GM21515 (cell line): ENCODE measurements at regions not wholly inside any gene's neighbourhood (a gene's known extent, or its start where the extent isn't known, plus 50 kb on each side); places are given as distances from the start of the nearest gene placed in this dataset.
"Not testable (repeated sequence)": the region's sequence is repeated elsewhere in the genome, so short reads cannot be mapped to it uniquely, and the experiment has no call there.

Experiments used
- ATAC-seq: cut with Tn5 transposase; IDR thresholded peaks from one replicate; pipeline ENCODE4 v1.9.1; 2021; ENCODE audit not compliant: unreplicated experiment

DNA sequence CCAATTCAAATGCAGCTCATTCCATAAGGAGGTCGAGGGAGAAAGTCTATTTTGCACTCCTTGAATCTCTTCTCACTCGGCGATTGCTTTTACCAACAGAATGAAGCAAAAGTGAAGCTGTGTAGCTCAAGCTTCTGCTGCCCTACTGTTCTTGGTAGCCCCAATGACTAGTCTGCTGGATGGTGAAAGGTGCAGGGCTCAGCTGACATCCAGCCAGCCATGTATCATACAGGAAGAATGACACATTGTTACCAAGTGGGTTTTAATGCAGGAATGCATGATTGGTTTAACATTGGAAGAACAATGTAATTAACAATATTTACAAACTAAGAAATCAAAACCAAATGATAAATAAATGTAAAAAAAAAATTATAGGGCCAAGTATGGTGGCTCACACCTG lies 286.2 kb upstream of the HSFY2 start:
- ATAC-seq: no peak

GRCh38 chrY:19058831-19059370 lies 285.4 kb upstream of the HSFY2 start:
- no peak for ATAC-seq

- no peak for ATAC-seq
These were observed 282.6 kb upstream of the HSFY2 start for GRCh38 chrY:19056138-19056469.

DNA sequence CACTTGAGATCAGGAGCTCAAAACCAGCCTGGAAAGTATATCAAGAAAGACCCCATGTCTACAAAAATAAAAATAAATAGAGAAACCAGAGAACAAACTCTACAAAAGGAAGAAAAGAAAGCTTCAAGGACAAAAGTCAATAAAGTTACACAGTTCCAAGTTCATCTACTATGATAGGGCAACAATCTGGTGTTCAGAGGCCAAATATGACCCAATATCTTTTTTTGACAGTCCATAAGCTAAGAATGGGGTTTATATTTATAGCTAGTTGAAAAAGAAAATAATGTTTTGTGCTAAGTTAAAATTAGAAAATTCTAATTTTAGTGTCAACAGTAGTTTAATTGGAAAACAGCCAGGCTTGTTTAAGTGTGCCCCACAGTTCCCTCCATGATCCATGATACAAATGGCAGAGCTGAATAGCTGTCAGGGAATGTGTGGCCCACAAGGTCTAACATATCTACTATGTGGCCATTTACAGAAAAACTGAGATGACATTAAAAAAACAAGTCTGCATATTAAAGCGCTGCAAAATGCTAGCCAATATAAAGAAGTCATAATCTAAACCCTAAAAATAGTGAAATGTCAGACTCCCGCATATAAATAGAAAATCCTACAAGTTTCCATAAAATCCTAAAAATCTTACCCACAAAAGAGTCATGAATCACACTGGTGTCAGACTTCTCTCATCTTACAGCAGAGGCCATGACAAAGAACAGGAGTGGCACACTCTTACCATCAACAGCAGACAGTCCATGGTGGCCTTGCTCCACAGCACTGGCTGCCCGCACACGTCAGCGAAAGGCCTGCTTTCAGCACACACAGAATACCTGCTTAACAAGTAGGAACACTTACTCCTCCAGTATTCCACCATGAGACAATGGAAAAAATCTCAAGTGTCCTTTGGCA lies 281.9 kb upstream of the HSFY2 start:
- ATAC-seq: no peak

DNA sequence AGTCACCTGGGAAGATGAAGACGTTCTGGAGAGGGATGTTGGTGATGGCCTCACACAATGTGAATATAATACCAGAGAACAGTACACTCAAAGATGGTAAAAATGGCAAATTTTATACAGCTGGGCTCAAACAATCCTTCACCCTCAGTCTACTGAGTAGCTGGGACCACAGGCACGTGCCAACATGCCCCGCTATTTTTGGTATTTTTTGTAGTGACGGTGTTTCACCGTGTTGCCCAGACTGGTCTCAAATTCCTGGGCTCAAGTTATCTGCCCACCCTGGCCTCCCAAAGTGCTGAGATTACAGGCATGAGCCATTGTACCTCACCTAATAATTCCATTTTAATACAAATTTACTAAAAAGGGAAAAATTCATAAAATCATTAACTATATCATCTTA lies 280.3 kb upstream of the HSFY2 start:
- no peak for ATAC-seq

DNA sequence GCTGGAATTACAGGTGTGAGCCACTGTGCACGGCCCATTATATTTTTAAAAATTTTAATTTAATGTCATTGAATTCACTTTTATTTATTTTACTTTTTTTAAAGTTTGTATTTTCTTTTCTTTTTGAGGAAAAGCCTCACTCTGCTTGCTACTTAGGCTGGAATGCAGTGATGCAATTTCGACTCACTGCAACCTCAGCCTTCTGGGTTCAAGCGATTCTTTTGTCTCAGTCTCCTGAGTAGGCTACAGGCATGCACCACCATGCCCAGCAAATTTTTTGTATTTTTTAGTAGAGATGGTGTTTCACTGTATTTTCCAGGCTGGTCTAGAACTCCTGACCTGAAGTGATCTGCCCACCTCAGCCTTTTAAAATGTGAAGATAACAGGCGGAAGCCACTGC lies 277.5 kb upstream of the HSFY2 start:
- no peak for ATAC-seq

DNA sequence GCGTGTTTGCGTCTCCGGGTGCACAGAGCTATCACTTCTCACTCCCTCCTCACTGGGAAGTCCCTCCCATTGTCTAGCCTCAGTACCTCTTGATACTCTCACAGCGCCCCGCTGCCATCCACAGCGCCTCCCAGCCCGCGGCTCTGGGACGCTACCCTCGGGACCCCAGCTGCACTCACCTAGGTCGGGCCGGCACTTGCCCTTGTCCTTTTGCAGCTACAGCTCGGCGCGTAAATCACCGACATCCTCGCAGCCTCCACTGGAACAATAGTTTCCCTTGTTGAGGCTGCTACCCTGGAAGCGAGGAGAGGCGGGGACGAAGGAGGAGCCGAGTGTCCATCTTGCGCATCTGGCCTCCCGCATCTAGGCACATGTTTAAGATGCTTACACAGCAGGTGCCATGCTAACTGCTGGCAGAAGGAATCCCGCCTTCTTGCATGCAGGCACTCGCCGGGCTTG lies 269.5 kb upstream of the HSFY2 start:
- no peak for ATAC-seq

DNA sequence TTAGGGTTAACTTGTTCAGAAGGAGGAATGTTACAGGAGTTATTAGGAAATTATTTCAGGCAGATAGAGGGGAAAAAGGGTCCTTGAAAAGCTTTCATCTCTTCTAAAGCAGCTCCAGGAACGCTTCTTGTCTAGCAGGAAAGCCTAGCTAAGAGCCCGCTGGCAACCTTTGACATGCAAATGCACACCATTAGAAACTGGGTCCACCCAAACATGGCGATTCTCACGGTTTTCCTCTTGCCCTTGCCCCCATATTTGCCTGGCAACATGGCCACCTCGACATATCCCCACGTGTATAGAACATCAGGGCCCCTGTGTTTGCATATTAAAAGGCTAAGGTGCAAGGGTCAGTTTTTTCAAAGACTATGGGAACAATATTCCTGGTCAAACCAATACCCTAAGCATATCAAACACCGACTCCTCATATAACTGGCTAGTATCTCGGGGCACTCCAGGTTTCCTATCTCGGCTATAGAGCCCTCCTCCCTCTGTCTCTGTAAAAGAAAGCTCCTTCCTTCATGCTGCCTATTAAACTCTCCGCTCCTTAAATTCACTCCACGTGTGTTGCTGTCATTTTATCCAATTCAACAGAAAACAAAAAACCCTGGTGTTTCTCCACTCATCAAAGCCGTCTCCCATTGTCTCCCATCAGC lies 268.9 kb upstream of the HSFY2 start:
- no peak for ATAC-seq

DNA sequence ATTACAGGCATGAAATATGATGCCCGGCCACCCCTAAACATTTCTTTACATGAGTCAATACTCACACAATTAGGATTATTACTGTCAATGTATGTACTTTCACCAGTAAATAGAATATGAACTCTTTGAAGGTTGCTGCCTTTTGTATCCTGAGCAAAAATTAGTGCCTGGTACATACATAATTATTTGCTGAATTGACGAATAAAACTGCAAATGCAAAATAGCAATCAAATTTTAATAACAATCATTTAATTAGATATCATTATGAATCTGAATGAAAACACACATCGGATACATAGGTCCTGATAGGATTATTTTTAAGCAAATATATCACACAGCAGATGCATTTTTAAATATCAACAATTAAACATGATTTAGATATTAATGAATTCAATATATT lies 253.1 kb upstream of the HSFY2 start:
- no peak for ATAC-seq

GRCh38 chrY:19023934-19024333 lies 250.4 kb upstream of the HSFY2 start:
- no peak for ATAC-seq

GRCh38 chrY:19020193-19020592 lies 246.7 kb upstream of the HSFY2 start:
- ATAC-seq: no peak

GRCh38 chrY:19016990-19017389 lies 243.5 kb upstream of the HSFY2 start:
- ATAC-seq: no peak

- no peak for ATAC-seq
These were observed 242.3 kb upstream of the HSFY2 start for GRCh38 chrY:19015854-19016253.

GRCh38 chrY:19015213-19015612 lies 241.7 kb upstream of the HSFY2 start:
- ATAC-seq: no peak

- no peak for ATAC-seq
These were observed 239.4 kb upstream of the HSFY2 start for GRCh38 chrY:19012985-19013384.

GRCh38 chrY:19011605-19012090 lies 238.1 kb upstream of the HSFY2 start:
- no peak for ATAC-seq

DNA sequence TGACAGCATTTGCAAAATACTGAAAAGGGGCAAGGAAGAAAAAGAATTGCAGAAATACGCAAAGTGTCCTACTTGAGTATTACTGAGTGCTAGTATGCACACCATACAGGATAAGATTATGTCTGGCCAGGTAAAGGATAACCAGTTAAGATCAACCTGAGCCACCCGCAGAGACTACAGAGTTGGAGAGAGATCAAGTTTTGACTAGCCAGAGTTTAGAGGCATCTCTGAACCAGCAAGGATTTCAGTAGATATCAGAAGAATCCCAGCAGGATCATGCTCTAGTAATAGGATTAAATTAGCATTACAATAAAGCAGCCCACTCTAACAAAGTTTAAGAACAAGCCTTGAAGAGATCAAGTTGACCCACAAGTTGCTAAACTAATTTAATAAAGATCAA lies 232.7 kb upstream of the HSFY2 start:
- no peak for ATAC-seq

- ATAC-seq: no peak
These were observed 232.0 kb upstream of the HSFY2 start for GRCh38 chrY:19005579-19005978.

GRCh38 chrY:18997635-18998240 lies 224.2 kb upstream of the HSFY2 start:
- ATAC-seq: no peak

- ATAC-seq: no peak
These were observed 219.9 kb upstream of the HSFY2 start for GRCh38 chrY:18993480-18993879.

DNA sequence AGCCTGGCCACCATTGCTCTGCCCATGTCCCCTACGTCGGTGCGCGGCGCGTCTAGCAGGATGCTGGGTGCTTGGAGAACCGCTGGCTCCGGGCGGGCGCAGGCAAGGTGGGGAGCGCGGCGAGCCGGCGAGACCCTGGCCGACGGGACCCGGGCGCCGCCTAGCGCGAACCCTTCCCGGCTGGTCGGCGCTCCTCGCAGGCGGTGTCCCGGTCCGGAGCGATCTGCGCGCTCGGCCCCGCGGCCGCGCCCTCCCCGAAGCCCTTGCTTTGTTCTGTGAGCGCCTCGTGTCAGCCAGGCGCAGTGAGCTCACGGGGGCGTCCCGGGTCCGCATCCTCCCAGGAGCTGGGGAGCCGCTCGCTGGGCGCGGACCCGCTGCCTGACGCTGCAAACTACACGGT lies 219.1 kb upstream of the HSFY2 start:
- not testable (repeated sequence) for ATAC-seq

DNA sequence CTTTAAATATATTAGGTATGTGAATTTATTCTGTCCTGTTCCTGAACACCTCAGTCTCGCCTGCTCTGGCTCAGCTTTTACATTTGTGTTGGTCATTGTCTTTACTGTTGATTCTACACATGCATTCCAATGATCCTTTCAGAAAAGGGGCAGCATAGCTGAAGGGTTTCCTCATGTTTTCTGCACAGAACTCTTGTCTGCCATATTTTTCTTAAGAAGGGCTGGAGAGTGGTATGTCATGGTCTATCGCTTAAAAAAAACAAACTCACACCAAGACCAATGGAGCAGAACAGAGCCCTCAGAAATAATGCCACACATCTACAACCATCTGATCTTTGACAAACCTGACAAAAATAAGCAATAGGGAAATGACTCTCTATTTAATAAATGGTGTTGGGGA lies 215.8 kb upstream of the HSFY2 start:
- no peak for ATAC-seq
